HG03196 (cell line): ENCODE measurements at regions not wholly inside any gene's neighbourhood (a gene's known extent, or its start where the extent isn't known, plus 50 kb on each side); places are given as distances from the start of the nearest gene placed in this dataset.

Experiments used
- ATAC-seq: cut with Tn5 transposase; IDR thresholded peaks from one replicate; pipeline ENCODE4 v1.9.1; 2021; ENCODE audit not compliant: unreplicated experiment

DNA sequence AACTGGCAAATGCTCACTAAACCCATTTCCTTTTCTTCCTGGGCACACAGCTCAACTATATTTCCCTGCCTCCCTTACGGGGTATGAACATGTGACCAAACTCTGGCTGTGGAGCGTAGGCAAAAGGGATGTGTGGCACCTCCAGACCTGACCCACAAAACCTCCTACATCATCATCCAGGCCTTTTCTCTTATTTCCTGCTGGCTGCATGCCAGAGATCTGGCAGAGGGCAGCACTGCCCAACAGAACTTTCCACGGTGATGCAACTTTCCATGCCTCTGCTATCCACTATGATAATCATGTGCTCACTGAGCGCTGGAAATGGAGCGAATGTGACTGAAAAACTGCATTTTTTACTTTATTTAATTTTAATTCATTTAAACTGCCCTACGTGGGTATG, 99.6 kb upstream of the CACNA1E start:
- no peak for ATAC-seq

DNA sequence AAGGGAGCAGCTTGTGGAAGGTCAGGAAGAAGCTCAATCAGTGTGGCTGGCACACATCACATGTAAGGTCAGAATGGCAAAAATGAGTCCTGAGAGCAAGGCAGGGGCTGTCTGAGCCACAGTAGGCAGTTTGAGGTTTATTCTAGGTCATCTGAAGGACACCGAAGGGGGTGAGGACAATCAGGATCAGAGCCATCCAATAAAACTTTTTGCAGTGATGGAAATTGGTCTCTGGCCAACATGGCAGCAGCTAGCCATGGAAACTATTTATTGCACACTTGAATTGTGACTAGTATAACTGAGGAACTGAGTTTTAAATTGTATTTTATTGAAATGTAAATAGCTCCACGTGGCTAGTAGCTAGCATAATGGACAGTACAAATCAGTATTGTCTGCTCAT, 97.0 kb upstream of the CACNA1E start:
- ATAC-seq: no peak

DNA sequence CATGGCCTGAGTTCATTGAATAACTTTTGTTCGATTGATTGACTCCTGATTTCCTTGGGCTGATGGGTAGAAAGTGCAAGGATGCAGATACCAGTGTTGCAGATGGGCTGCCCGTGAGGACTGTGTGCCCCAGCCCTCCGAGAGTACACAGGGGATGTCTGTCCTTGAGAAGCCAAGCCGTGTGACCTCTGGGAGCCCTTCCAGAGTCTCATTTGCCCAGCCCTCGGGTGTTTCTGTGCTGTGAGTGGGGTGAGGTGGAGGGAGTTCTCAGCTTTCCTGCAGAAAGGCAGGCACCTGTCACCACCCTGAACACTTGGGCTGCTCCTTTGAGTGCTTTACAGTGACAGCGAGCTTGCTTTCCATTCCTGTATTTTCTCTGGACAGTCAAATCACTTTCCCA, 96.4 kb upstream of the CACNA1E start:
- no peak for ATAC-seq

DNA sequence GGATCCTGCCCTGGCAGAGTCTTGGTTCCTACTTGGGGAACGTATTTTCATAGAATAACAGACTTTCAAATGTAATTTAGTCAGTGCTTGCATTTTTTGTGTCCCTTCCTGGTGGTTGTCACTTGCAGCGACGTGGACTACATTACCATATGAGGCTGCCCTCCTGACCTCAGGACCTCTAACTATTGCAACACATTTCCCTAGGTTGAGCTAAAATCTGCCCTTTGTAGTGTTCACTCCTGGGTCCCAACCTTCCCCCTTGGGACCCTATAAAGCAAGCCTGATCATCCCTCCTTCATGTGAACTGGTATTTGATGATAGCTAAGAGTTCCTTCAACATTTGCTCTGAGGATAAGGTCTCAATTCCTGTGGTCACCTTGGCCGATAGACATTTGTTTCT, 95.6 kb upstream of the CACNA1E start:
- no peak for ATAC-seq

DNA sequence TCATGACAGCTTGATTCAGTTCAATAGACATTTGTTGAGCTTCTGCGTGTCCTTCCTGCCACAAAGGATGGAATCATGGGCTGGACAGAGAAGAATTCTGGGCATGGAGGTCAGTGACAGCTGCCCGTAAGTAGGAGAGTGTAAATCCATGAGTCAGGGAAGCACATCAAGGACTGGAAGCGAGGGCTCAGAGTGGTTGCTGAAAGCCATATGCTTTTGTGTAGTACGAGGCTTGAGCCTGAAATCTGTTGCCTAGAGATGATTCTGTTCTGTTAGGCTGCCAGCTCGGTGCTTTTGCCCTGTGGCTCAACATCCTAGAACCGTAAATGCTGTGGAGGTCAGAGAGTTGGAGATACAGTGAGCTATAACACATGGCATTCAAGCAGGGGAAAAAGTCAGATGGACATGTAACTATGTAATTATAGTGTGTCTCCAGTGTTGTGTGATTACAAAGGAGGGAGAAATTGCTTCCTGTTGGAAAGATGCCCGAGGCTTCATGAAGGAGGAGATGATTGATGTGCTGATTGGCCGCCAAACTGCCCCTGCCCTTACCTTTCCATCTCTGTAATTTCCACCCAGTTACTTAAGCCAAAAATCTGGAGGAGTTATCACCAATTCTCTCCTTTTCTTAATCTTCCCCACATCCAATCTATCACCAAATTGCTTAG, 92.8 kb upstream of the CACNA1E start:
- ATAC-seq: no peak

DNA sequence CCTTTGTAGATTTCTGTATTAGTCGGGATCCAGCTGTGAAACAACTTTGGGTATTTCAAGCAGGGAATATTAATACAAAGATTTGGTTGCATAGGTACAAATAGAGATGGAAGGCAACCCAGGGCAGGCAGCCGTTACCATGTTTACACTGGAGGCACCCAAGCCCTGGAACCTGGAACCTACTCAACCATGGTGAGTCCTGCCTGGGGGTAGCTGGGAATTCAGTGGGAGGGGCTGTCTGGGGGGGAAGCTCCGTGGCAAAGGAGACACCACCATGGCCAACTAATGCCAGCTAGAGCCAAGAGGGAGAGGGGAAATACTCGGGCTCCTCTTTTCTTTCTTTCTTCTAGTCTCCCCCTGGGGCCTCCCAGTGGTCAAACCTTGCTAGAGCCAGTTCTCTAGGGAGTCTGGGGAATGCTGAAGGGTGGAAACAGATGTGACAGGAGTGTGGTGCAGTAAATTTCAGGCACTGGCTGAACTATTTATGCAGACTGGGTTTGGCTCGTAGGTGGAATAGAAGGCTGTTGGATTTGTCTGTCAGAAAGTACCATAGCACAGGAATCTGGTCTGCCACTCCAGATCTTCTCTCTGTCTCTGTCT, 91.9 kb upstream of the CACNA1E start:
- ATAC-seq: no peak

DNA sequence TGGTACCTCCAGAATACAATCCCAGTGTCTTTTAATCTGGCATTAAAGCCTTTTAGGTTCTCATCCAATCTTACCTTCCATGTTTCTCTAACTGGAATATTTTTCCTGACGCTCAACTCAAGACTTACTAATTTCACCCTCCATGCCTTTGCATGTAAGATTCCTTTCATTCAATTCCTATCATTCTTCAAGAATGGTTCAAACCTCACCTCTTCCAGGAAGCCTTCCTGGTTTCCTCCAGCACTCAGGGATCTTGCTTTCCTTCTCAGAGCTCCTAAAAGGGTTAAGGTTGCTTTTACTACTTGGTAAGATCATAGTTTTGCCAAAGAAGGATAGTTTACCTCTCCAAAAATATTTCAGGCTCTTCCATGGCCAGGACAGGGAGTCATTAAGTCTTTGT, 91.2 kb upstream of the CACNA1E start:
- no peak for ATAC-seq

DNA sequence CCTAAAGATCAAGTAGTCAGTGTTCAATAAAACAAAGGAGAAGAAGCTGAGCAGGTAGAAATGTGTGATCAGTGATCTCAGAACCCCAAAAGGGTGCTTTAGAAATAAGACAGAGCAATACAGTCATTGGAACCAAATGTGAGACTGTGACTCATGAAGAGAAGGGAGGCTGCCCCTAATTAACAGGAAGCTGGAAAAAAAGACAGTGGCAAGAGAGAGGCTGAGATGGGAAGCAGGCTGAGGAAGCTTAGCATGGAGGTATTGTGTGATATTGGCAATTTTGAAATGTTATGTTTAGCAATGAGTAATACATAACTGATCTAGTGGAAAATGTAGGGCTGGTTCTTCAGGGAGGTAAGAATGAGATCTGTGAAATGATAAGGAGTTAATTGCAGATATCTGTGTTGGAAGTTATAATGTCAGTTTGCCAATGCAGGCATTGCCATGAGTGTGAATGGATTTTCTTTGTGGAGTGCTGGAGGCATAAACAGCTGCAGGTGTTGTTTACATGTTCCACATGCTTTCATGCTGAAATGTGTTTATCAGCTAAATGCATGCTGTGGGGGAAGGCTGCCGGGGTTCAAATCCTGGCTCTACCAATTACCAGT, 90.6 kb upstream of the CACNA1E start:
- ATAC-seq: no peak

DNA sequence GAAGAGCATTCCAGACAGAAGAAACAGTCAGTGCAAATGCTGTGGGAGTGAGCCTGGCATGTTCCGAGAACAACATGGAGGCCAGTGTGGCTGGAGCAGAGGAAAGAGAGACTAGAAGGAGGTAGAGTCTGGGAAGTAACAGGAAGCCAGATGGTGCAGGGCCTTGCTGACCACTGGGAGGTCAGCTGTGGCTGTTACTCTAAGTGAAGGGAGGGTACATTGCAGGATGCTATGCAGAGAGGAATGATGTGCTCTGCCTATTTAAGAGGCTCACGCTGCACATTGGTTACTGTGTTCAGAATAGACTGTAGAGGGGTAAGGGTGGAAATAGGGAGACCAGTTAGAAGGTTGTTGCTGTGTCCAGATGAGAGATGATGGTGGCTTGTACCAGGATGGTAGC, 88.6 kb upstream of the CACNA1E start:
- ATAC-seq: no peak

DNA sequence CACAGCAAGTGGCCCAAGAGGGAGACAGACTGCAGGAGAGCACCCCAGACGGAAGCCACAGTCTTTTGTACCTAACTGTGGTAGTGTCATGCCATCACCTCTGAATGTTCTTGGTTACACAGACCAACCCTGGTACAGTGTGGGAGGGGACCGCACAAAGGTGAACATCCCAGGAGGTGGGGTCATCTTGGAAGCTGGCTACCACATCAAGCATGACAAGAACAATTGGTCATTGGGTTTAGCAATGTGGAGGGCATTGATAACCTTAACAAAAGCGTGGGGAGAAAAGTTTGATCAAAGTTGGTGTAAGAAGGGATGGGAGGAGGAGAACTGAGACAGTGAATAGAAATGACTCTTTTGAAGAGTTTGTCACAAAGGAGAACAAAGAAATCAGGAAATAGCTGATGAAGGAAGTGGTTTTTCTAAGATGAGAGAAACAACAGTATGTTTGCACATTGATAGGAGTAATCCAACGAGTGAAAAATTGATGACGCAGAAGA, 87.1 kb upstream of the CACNA1E start:
- no peak for ATAC-seq

DNA sequence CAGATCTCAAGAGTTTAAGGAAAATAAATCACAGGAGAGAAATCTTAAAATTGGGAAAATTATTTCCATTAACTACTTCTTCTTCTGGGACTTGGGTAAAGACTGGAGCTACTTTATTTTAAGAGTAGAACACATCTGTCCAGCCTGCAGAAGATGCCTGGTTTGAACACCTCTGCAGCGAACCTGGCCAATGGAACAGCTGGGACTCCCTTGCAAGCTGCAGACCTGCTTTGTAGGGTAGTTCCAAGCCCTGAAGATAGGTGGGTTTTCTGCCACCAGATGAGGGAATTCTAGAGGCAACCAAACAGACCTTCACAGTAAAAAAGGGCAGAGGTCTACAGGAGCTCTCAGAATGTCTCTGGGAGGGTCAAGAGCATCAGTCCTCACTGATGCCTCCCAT, 86.5 kb upstream of the CACNA1E start:
- no peak for ATAC-seq

DNA sequence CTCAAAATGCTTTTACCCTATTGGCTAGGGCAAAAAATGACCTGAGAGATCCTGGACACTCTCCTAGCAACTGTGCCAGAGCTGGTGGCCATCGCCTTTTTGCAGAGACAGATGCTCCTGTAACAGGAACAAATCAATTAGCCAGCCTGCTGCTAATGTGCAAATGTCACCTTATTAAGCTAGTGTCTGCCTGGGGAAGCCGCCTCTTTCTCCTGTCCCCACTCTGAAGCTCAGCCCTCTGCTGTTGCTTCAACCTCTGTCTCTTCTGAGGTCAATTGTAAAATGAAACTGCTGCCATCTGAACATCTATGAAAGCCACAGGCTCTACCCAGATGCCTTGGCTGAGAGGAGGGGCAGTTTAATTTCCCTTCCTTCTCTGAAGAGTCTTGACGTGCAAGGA, 85.5 kb upstream of the CACNA1E start:
- ATAC-seq: peak; percentile 69

DNA sequence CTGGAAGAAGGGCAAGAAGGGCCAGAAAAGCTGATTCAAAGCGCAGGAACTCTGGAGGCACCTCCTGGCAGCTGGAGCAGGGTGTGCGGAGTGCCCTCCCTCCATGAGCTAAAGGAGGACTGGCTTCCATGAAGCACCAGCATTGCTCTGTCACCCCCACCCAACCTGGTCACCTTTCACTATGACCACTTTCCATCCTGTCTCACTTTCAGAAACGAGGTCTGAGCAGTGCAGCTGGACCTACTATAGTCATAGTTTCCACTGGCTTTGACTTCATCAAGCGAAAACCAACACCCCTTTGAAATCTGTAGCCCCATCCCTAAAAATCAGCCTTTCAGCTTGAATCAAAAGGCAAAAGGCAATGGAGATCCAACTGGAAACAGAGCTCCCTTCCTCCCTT, 84.8 kb upstream of the CACNA1E start:
- ATAC-seq: peak; percentile 71

DNA sequence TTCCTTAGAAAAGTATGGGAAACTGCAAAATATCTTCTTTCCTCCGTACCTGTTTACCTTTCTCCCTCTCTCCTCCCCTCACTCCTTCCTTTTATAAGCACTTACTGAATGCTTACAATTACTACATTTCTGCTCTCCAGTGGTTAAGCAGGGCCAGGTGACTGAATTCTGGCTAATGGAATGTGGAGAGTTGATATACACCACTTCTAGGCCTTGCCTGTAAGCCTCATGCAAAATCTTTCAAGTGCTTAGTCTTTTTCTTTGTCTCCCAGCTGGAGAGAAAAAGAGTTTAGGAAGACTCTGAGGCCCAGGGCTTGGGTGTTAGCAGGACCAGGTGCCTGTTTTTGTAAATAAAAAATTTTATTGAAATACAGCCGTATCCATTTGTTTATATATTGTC, 77.7 kb upstream of the CACNA1E start:
- no peak for ATAC-seq

DNA sequence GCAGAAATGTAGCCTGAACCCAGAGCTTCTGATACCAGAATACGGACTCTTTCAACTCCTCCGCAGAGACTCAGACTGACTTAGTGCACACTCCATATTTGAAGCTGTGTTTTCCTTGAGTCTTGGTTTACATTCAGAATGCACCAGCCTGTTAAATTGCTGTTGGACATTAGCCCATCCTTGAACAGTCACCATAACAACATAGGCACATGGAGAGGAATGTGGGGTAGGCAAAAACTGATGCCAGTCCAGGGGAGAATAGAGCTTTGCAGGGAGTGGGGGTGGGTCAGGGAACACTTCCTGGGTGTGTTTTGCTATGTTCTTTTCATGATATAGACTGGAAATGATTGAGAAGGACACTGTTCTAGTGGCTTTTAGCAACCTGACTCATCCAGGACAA, 76.3 kb upstream of the CACNA1E start:
- ATAC-seq: no peak

DNA sequence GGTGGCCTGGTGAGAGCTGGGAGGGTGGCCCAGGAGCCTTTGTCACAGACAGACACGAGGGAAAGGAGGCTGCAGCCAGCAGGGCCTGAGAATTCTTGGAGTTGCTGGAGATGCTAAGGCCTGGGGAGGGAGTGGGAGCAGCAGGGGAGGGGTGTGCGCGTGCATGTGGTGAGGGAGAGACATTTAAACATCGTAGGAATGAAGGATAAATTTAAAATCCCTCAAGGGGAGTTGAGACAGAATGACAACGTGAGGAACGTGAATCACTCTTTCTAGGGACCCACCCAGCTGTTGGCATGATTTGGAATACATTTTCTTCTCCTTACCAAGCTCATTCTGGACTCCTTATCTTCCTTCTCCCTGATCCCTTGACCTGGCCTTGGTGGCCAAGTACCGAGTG, 73.3 kb upstream of the CACNA1E start:
- no peak for ATAC-seq

DNA sequence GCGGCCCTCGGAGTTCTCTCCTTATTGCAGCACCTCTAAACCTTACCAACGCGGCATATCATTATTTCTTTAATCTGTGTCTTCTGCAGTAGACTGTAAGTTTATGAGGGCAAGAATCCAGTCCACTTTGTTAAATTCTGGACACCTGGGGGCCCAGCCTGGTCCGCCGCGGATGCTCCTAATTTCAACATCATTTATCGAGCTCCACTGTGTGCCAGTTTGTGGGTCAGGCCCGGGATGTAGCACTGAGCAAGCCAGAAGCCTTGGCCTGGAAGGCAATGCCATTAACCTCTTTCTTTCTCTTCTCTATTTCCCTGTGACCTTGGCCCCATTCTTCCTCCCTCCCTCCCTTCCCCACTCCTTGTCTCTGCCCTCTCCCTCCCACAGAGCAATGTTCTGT, 70.6 kb upstream of the CACNA1E start:
- ATAC-seq: no peak

DNA sequence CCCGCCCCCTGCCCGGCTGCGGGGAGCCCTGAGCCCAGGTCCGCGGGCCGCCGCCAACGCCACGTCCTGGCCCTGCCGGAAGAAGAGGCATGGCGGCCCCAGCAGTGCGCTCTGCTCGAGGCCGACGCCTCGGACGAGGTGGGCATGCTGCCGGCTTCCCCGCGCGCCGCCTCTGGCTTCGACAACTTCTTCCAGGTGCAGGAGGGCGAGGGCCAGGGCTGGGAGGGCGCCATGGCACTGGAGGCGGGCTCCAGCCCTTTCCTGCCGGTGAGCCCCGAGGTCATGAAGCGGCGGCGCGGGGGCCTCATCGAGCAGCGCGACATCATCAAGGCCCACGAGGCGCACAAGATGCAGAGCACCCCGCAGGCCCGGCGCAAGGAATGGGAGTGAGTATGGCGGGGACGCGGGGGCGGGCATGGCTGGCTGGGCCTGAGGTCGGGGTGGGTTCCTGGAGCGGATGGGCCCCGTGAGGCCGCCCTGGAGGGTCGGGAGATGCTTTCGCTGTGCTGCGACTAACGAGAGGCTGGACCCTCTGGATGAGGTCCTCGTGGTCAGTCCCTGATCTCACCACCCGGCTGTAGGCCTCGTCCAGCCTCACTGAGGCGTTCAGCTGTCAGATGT, 70.0 kb upstream of the CACNA1E start:
- no peak for ATAC-seq

DNA sequence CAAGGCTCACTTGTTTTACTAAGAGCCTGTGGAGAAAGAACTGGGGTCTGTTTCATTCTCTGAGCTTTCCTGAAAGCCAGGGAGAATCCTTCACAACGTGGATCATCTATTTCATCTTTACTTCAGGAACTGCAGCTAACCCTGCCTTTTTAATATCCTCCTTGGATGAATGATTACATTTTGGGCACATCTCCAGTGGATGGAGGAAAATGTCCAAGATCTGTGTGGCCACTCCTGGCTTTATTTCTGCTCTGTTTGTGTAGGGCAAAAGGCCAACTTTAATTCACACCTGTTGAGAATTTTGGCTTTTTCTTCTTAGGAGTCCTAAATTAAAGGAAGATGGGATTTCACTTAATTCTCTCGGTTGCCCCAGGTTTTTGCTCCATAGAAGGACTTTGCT, 69.5 kb upstream of the CACNA1E start:
- ATAC-seq: no peak

DNA sequence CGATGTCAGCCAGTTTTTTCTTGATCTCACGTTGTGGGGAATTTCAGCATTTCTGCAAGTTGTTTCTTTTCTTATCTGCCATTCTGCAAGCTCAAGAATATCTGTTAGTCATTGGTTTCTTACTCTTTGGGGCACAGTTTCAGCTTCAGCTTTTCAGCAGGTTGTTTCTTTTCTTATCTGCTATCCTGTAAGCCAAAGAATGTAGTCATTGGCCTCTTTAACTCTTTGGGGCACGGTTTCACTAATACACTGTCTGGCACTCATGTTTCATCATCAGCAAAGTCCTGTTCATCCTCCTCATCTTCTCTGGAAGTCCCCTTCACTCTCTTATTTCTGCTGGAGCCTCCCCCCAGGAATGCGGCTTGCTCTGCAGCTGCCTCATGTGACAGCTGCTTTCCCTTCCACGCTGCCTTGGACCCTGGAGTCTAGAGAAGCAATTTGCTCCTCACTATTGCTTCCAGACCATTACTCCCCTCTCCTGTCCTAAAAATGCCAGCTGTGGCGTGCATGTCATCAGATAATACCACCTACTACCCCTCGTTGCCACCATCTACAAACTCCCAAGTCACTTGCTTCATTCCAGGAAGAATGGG, 67.0 kb upstream of the CACNA1E start:
- no peak for ATAC-seq

DNA sequence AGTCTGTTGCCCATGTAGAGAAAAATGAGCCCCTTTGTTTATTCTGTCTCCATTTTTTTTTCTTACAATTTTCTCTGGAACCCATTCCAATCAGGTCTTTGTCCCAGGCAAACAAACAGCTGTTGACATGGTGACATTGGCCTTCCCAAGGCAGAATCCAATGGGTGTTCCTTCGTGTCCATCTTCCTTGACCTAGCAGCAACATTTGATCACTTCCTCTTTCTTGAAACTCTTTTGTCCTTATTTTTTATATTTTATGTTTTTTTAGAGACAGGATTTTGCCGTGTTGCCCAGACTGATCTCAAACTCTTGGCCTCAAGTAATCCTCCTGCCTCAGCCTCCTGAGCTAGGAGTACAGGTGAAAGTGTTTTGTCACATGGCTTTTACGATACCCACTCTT, 65.4 kb upstream of the CACNA1E start:
- no peak for ATAC-seq
